ENCODE measurements at regions not wholly inside any gene's neighbourhood (a gene's known extent, or its start where the extent isn't known, plus 50 kb on each side); places are given as distances from the start of the nearest gene placed in this dataset.

DNA sequence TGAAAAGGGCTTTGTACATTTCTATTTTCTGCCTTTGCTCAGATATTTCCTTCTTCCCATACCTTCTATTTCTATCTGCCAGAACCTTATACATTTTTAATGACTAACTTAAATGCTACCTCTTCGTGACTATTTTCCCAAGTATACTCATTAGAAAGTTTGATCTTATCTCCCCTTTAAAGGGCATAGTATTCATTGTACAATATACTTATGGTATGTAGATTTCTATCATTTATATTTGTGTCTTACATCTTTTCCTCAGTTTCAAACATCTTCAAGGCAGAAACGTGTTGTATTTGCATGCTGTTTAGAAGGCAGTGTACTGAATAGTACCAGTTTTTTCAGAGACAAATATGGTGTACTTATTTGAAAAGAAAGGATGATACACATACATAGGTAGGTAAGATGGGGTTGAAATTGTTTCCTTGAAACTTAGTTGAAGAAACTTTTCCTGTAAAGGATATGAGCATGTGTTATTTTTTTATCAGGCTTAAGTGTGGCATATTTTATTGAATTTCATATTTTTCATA lies 518.1 kb upstream of the NUDT12 start:
- TF ChIP-seq EGR1 (IDR thresholded peaks at IDR 0.05) (no peak), ZBTB7A (IDR thresholded peaks at IDR 0.05; ENCODE audit: low read depth) (no peak), RAD21 (IDR thresholded peaks at IDR 0.05; ENCODE audit: low read depth) (no peak), YY1 (IDR thresholded peaks at IDR 0.05; ENCODE audit: low read depth) (no peak), CREB1 (IDR thresholded peaks at IDR 0.05; ENCODE audit: low read depth) (no peak), CEBPB (IDR thresholded peaks at IDR 0.05) (no peak), TAF1 (IDR thresholded peaks at IDR 0.05; ENCODE audit: low read depth) (no peak), FOXM1 (IDR thresholded peaks at IDR 0.05; ENCODE audit: borderline replicate concordance, low read depth) (no peak), TCF12 (IDR thresholded peaks at IDR 0.05; ENCODE audit: low read depth) (no peak), EP300 (IDR thresholded peaks at IDR 0.05; ENCODE audit: borderline replicate concordance) (no peak)
- TF ChIP-seq, protein P1, sequence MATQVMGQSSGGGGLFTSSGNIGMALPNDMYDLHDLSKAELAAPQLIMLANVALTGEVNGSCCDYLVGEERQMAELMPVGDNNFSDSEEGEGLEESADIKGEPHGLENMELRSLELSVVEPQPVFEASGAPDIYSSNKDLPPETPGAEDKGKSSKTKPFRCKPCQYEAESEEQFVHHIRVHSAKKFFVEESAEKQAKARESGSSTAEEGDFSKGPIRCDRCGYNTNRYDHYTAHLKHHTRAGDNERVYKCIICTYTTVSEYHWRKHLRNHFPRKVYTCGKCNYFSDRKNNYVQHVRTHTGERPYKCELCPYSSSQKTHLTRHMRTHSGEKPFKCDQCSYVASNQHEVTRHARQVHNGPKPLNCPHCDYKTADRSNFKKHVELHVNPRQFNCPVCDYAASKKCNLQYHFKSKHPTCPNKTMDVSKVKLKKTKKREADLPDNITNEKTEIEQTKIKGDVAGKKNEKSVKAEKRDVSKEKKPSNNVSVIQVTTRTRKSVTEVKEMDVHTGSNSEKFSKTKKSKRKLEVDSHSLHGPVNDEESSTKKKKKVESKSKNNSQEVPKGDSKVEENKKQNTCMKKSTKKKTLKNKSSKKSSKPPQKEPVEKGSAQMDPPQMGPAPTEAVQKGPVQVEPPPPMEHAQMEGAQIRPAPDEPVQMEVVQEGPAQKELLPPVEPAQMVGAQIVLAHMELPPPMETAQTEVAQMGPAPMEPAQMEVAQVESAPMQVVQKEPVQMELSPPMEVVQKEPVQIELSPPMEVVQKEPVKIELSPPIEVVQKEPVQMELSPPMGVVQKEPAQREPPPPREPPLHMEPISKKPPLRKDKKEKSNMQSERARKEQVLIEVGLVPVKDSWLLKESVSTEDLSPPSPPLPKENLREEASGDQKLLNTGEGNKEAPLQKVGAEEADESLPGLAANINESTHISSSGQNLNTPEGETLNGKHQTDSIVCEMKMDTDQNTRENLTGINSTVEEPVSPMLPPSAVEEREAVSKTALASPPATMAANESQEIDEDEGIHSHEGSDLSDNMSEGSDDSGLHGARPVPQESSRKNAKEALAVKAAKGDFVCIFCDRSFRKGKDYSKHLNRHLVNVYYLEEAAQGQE (IDR thresholded peaks at IDR 0.05; ENCODE audit: low read depth), result no peak
- TF ChIP-seq, protein P2, sequence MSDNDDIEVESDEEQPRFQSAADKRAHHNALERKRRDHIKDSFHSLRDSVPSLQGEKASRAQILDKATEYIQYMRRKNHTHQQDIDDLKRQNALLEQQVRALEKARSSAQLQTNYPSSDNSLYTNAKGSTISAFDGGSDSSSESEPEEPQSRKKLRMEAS (IDR thresholded peaks at IDR 0.05), result no peak
- TF ChIP-seq, protein P3, sequence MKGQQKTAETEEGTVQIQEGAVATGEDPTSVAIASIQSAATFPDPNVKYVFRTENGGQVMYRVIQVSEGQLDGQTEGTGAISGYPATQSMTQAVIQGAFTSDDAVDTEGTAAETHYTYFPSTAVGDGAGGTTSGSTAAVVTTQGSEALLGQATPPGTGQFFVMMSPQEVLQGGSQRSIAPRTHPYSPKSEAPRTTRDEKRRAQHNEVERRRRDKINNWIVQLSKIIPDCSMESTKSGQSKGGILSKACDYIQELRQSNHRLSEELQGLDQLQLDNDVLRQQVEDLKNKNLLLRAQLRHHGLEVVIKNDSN (IDR thresholded peaks at IDR 0.05), result no peak
